OCI-LY7 (cell line): ENCODE measurements at regions not wholly inside any gene's neighbourhood (a gene's known extent, or its start where the extent isn't known, plus 50 kb on each side); places are given as distances from the start of the nearest gene placed in this dataset.

Experiments used
- BruUV-seq: library from RNA; stranded (reverse); fragments of 400-500 nt; replicated peaks from 2 replicates; lab custom pipeline; 2021; lab: Mats Ljungman, UMichigan
- CTCF ChIA-PET: fragments of 300-600 bp; sonication (Branson Sonifier 250); formaldehyde crosslinking; loops from one replicate; lab custom pipeline; 2022; ENCODE audit warnings: antibody characterized with exemption; ENCODE audit not compliant: unreplicated experiment; lab: Charles Lee
- POLR2A ChIA-PET: fragments of 300-600 bp; sonication (Branson Sonifier 250); formaldehyde crosslinking; loops from one replicate; lab custom pipeline; 2022; ENCODE audit warnings: antibody characterized with exemption; lab: Charles Lee
- DNase-seq: peaks from one replicate; pipeline ENCODE4 v3.0.0-alpha.2; 2015; ENCODE audit warnings: low spot score
- H2AFZ ChIP-seq: fragments of 200-600 bp; sonication (generic), shearing (Covaris generic); 2 replicates; pipeline ENCODE4 v1.6.1; 2014; ENCODE audit warnings: mild to moderate bottlenecking, antibody characterized with exemption, low read length, moderate library complexity
- H3K27ac ChIP-seq: fragments of 200-600 bp; sonication (generic); 2 replicates; pipeline ENCODE4 v1.5.1; 2014; ENCODE audit warnings: mixed run types, low read depth, mild to moderate bottlenecking, moderate library complexity, low read length, inconsistent platforms; ENCODE audit not compliant: poor library complexity, severe bottlenecking
- H3K36me3 ChIP-seq: fragments of 200-600 bp; sonication (generic); 2 replicates; pipeline ENCODE4 v1.6.1; 2014; ENCODE audit warnings: mild to moderate bottlenecking, antibody characterized with exemption, low read length, moderate library complexity, mixed read lengths; ENCODE audit not compliant: insufficient read depth
- H3K4me1 ChIP-seq: fragments of 200-600 bp; sonication (generic); 2 replicates; pipeline ENCODE4 v1.5.1; 2014; ENCODE audit warnings: mild to moderate bottlenecking, low read length; ENCODE audit not compliant: insufficient read depth, poor library complexity, severe bottlenecking
- H3K4me2 ChIP-seq: fragments of 200-600 bp; sonication (generic); 2 replicates; pipeline ENCODE4 v1.6.1; 2014; ENCODE audit warnings: mild to moderate bottlenecking, low read length
- H3K4me3 ChIP-seq: fragments of 200-600 bp; sonication (generic); 2 replicates; pipeline ENCODE4 v1.5.1; 2014; ENCODE audit warnings: mild to moderate bottlenecking, low read depth, low read length; ENCODE audit not compliant: poor library complexity, severe bottlenecking
- H3K79me2 ChIP-seq: fragments of 200-600 bp; sonication (generic); 2 replicates; pipeline ENCODE4 v1.6.1; 2016; ENCODE audit warnings: low read depth, mild to moderate bottlenecking, low read length, moderate library complexity, mixed read lengths; ENCODE audit not compliant: insufficient read depth
- H3K9me2 ChIP-seq: fragments of 200-600 bp; sonication (generic); 2 replicates; pipeline ENCODE4 v1.6.1; 2016; ENCODE audit warnings: mild to moderate bottlenecking, low read length, mixed read lengths; ENCODE audit not compliant: insufficient read depth
- H3K9me3 ChIP-seq: fragments of 200-600 bp; sonication (generic); 2 replicates; pipeline ENCODE4 v1.6.1; 2014; ENCODE audit warnings: mild to moderate bottlenecking, mixed run types, low read length, mixed read lengths
- H4K20me1 ChIP-seq: fragments of 200-600 bp; sonication (generic); 2 replicates; pipeline ENCODE4 v1.6.1; 2014; ENCODE audit warnings: mild to moderate bottlenecking, antibody characterized with exemption, low read length, moderate library complexity, mixed read lengths; ENCODE audit not compliant: insufficient read depth
- EZH2phosphoT487 ChIP-seq: fragments of 200-600 bp; sonication (generic); IDR thresholded peaks from 2 replicates; pipeline ENCODE4 v1.6.1; 2018; ENCODE audit warnings: low read depth, borderline replicate concordance, mild to moderate bottlenecking, mixed run types, antibody characterized with exemption, low read length, moderate library complexity, mixed read lengths
- intact Hi-C: fragments of 100-400 bp; cut with micrococcal nuclease; formaldehyde crosslinking; loops from one replicate; pipeline ENCODE4 v1.10.0; 2022; ENCODE audit not compliant: unreplicated experiment
- TF ChIP-seq, protein P1 (sequence below): fragments of 200-600 bp; sonication (generic); conservative IDR thresholded peaks from 2 replicates; pipeline ENCODE4 v1.5.1; 2014; ENCODE audit warnings: mild to moderate bottlenecking, antibody characterized with exemption, low read length, moderate library complexity, mixed read lengths

DNA sequence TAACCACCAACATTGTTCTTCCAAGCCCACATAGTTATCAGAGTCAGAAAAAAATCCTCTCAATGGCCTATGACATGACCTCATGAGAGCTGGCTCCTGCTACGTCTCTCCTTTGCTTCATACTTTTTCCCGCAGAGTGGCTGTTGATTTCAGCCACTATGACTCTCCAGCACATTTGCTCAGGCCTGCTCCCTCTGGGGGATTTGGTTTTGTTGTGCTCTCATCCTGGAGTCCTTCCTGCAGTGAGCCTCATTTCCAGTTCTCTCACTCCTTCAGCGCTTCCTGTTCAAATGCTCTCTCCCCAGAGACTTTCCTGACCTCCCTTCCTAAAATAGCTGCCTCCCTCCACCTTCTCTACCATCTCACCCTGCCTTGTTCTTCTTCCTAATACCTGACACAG lies 72.0 kb upstream of the USP29 start:
- TF ChIP-seq, protein P1, sequence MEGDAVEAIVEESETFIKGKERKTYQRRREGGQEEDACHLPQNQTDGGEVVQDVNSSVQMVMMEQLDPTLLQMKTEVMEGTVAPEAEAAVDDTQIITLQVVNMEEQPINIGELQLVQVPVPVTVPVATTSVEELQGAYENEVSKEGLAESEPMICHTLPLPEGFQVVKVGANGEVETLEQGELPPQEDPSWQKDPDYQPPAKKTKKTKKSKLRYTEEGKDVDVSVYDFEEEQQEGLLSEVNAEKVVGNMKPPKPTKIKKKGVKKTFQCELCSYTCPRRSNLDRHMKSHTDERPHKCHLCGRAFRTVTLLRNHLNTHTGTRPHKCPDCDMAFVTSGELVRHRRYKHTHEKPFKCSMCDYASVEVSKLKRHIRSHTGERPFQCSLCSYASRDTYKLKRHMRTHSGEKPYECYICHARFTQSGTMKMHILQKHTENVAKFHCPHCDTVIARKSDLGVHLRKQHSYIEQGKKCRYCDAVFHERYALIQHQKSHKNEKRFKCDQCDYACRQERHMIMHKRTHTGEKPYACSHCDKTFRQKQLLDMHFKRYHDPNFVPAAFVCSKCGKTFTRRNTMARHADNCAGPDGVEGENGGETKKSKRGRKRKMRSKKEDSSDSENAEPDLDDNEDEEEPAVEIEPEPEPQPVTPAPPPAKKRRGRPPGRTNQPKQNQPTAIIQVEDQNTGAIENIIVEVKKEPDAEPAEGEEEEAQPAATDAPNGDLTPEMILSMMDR = no peak
- no peak for TF ChIP-seq EZH2phosphoT487
- Histone ChIP-seq H2AFZ (no peak overlapping the region), H3K4me1 (no peaks in the 10 kb centered on the region), H3K79me2 (no peaks in the 10 kb centered on the region), H3K4me2 (no peak overlapping the region), H4K20me1 (no peaks in the 10 kb centered on the region), H3K9me3 (no peaks in the 10 kb centered on the region), H3K4me3 (no peak overlapping the region), H3K27ac (no peak overlapping the region), H3K9me2 (no peaks in the 10 kb centered on the region), H3K36me3 (no peaks in the 10 kb centered on the region)
- BruUV-seq = no TSS peak
- DNase-seq = no peak
- ChIA-PET POLR2A (no interaction called here), CTCF (no interaction called here)
- intact Hi-C loops = no loop called here

- Histone ChIP-seq H3K27ac (no peak overlapping the region), H3K4me1 (no peaks in the 10 kb centered on the region), H4K20me1 (no peaks in the 10 kb centered on the region), H3K4me3 (no peak overlapping the region), H3K79me2 (no peaks in the 10 kb centered on the region), H3K9me2 (no peaks in the 10 kb centered on the region), H2AFZ (no peak overlapping the region), H3K36me3 (no peaks in the 10 kb centered on the region), H3K4me2 (no peak overlapping the region), H3K9me3 (no peaks in the 10 kb centered on the region)
- ChIA-PET POLR2A (no interaction called here), CTCF (no interaction called here)
- BruUV-seq = no TSS peak
- TF ChIP-seq EZH2phosphoT487 = no peak
- TF ChIP-seq, protein P1 = no peak
- intact Hi-C loops = no loop called here
- DNase-seq = no peak
Observed at GRCh38 chr19:57050863-57051262, 68.9 kb upstream of the USP29 start.

DNA sequence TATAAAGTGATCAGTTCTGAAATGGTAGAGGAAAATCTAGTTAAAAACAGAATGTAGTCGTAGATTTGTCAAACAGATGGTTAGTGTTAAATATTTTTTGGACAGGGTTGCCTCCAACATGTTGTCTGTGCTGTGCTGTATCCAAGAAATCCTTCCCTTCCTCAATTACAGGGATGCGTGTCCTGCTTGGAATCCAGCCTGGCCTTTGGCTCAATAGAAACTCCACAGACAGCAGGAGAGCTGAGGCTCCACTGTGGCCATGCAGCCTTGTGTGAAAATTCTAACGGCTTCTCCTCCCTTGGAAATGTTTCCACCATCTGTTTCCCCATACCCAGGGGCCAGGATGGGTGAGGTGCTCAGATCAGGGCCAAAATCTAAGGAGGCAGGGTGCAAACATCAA lies 67.7 kb upstream of the USP29 start:
- DNase-seq = no peak
- CTCF ChIA-PET = no interaction called here

More for the DNA sequence above, 67.7 kb upstream of the USP29 start:
- Histone ChIP-seq H3K4me1 (no peaks in the 10 kb centered on the region), H3K4me2 (no peak overlapping the region), H3K36me3 (no peaks in the 10 kb centered on the region), H2AFZ (no peak overlapping the region), H3K27ac (no peak overlapping the region), H3K9me3 (no peaks in the 10 kb centered on the region), H3K79me2 (no peaks in the 10 kb centered on the region), H4K20me1 (no peaks in the 10 kb centered on the region), H3K9me2 (no peaks in the 10 kb centered on the region), H3K4me3 (no peak overlapping the region)
- TF ChIP-seq, protein P1 = no peak
- no peak for TF ChIP-seq EZH2phosphoT487
- BruUV-seq = no TSS peak
- POLR2A ChIA-PET = no interaction called here
- intact Hi-C loops = no loop called here
